ENCODE measurements at regions not wholly inside any gene's neighbourhood (a gene's known extent, or its start where the extent isn't known, plus 50 kb on each side); places are given as distances from the start of the nearest gene placed in this dataset.

DNA sequence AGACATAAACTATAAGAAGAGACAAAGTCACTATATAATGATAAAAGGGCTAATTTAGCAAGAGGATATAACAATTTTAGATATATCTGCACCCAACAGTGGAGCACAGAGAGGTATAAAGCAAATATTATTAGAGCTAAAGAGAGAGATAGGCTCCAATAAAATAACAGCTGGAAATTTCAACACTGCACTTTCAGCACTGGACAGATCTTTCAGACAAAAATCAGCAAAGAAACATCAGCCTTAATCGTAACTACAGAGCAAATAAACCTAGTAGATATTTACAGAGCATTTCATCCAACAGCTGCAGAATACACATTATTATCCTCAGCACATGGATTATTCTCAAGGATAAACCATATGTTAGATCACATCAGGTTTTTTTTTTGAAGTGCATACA, 642.9 kb downstream of the AMY1C start:
- Histone ChIP-seq H3K4me2 (ENCODE audit: low read depth, low read length) (no peak overlapping the region), H2AFZ (ENCODE audit: low read length) (no peak overlapping the region), H3K27ac (ENCODE audit: extremely low read length, insufficient read depth, low read length) (no peak overlapping the region), H3K9ac (ENCODE audit: insufficient read depth, low read depth, low read length) (no peak overlapping the region), H3K27me3 (ENCODE audit: control insufficient read depth in 1 of 2, insufficient read depth in 2 of 2, low read length in 2 of 2) (no peaks in the 10 kb centered on the region), H3K4me1 (ENCODE audit: insufficient read depth, low read length) (no peaks in the 10 kb centered on the region), H4K20me1 (ENCODE audit: insufficient read depth, low read length) (no peaks in the 10 kb centered on the region), H3K36me3 (replicated peaks in 1 of 2; ENCODE audit: control insufficient read depth in 1 of 2, insufficient read depth in 2 of 2, low read length in 2 of 2) (no peaks in the 10 kb centered on the region), H3K79me2 (ENCODE audit: insufficient read depth, low read length) (no peaks in the 10 kb centered on the region), H3K4me3 (replicated peaks in 1 of 3; ENCODE audit: insufficient read depth in 1 of 3, low read depth in 2 of 3, low read length in 3 of 3) (no peak overlapping the region), H3K9me3 (ENCODE audit: low read length) (peaks cover 28% of the 10 kb centered on the region)
- 32% methylated on average over 1 of the region's 1 CpG for WGBS (ENCODE audit: low lambda C conversion rate)
- intact Hi-C loops (cut with micrococcal nuclease; ENCODE audit: unreplicated experiment) (no loop called here), in situ Hi-C loops (cut with HindIII; ENCODE audit: extremely low pct_ligation_motif_present, low pct_unique_long_range_greater_than_20kb) (no loop called here)
- ChIA-PET POLR2A (no interaction called here), CTCF (ENCODE audit: low intra/inter-chr PET ratio, low total read pairs) (no interaction called here)
- DNase-seq (ENCODE audit: low spot score) = no peak
- no TSS peak for BruUV-seq (replicated peaks)
- ATAC-seq = no peak
- TF ChIP-seq NFKBIZ (CRISPR knock-in tag; IDR thresholded peaks at IDR 0.05) (no peak), CBX5 (CRISPR knock-in tag; IDR thresholded peaks at IDR 0.05; ENCODE audit: borderline replicate concordance) (no peak), FOXK1 (CRISPR knock-in tag; IDR thresholded peaks at IDR 0.05; ENCODE audit: borderline replicate concordance, low read depth) (no peak), SAFB2 (CRISPR knock-in tag; IDR thresholded peaks at IDR 0.05; ENCODE audit: borderline replicate concordance, low read depth) (no peak), ETV5 (CRISPR knock-in tag; IDR thresholded peaks at IDR 0.05; ENCODE audit: borderline replicate concordance) (no peak), SP5 (CRISPR knock-in tag; IDR thresholded peaks at IDR 0.05; ENCODE audit: borderline replicate concordance, low read depth) (no peak), ARID2 (CRISPR knock-in tag; IDR thresholded peaks at IDR 0.05; ENCODE audit: borderline replicate concordance) (no peak), BCL3 (CRISPR knock-in tag; IDR thresholded peaks at IDR 0.05) (no peak), ZFP37 (CRISPR knock-in tag; IDR thresholded peaks at IDR 0.05; ENCODE audit: borderline replicate concordance) (no peak), ZNF296 (CRISPR knock-in tag; conservative IDR thresholded peaks at IDR 0.05) (no peak), U2AF2 (IDR thresholded peaks at IDR 0.05; ENCODE audit: low read depth, low read length) (no peak), ZNF652 (CRISPR knock-in tag; IDR thresholded peaks at IDR 0.05; ENCODE audit: borderline replicate concordance, low read depth) (no peak), CREM (IDR thresholded peaks at IDR 0.05) (no peak), CREM (CRISPR knock-in tag; IDR thresholded peaks at IDR 0.05) (no peak), HNF4A (CRISPR knock-in tag; IDR thresholded peaks at IDR 0.05) (no peak), ZNF761 (CRISPR knock-in tag; conservative IDR thresholded peaks at IDR 0.05) (no peak), DPF2 (CRISPR knock-in tag; IDR thresholded peaks at IDR 0.05; ENCODE audit: borderline replicate concordance, low read depth) (no peak)
- TF ChIP-seq, protein P1, sequence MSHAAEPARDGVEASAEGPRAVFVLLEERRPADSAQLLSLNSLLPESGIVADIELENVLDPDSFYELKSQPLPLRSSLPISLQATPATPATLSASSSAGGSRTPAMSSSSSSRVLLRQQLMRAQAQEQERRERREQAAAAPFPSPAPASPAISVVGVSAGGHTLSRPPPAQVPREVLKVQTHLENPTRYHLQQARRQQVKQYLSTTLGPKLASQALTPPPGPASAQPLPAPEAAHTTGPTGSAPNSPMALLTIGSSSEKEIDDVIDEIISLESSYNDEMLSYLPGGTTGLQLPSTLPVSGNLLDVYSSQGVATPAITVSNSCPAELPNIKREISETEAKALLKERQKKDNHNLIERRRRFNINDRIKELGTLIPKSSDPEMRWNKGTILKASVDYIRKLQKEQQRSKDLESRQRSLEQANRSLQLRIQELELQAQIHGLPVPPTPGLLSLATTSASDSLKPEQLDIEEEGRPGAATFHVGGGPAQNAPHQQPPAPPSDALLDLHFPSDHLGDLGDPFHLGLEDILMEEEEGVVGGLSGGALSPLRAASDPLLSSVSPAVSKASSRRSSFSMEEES (CRISPR knock-in tag; IDR thresholded peaks at IDR 0.05) = no peak
- TF ChIP-seq, protein P2, sequence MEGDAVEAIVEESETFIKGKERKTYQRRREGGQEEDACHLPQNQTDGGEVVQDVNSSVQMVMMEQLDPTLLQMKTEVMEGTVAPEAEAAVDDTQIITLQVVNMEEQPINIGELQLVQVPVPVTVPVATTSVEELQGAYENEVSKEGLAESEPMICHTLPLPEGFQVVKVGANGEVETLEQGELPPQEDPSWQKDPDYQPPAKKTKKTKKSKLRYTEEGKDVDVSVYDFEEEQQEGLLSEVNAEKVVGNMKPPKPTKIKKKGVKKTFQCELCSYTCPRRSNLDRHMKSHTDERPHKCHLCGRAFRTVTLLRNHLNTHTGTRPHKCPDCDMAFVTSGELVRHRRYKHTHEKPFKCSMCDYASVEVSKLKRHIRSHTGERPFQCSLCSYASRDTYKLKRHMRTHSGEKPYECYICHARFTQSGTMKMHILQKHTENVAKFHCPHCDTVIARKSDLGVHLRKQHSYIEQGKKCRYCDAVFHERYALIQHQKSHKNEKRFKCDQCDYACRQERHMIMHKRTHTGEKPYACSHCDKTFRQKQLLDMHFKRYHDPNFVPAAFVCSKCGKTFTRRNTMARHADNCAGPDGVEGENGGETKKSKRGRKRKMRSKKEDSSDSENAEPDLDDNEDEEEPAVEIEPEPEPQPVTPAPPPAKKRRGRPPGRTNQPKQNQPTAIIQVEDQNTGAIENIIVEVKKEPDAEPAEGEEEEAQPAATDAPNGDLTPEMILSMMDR (CRISPR knock-in tag; IDR thresholded peaks at IDR 0.05) = no peak
- TF ChIP-seq, protein P3, sequence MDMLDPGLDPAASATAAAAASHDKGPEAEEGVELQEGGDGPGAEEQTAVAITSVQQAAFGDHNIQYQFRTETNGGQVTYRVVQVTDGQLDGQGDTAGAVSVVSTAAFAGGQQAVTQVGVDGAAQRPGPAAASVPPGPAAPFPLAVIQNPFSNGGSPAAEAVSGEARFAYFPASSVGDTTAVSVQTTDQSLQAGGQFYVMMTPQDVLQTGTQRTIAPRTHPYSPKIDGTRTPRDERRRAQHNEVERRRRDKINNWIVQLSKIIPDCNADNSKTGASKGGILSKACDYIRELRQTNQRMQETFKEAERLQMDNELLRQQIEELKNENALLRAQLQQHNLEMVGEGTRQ (IDR thresholded peaks at IDR 0.05; ENCODE audit: low read depth, low read length) = no peak
- TF ChIP-seq, protein P3 (CRISPR knock-in tag; IDR thresholded peaks at IDR 0.05; ENCODE audit: borderline replicate concordance) = no peak
- FAIRE-seq = no peak
